Amygdala (tissue), 56 donors: ENCODE measurements at regions not wholly inside any gene's neighbourhood (a gene's known extent, or its start where the extent isn't known, plus 50 kb on each side); places are given as distances from the start of the nearest gene placed in this dataset.
A peak's percentile ranks its signal among the peaks of the same experiment; 100 is the strongest.

ENCODE experiments used
- DNase-seq, 56 donors: peaks; one replicate each; lab custom pipeline; 2025; lab: John Stamatoyannopoulos, UW

DNA sequence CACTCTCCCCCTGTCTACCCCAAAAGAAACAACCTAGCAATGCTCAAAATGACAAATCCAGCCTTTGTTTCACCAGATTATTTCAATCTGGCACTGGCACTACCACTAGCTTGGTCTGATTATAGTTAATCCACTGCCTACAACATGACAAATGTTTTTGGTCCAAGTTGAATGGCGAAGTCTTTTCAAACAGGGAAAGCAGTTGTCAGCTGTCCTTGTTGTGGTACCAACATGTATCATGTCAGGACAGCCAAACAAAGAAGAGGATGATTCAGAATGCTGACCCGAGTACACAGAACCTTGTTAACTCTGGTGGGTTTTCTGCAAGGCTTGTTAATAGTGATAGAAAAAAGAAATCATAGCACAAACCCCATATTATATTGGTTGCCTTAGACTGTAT, 160.8 kb upstream of the ANK2 start:
- DNase-seq: peak in 20 of 56 donors; percentile 11 to 81 (median 38)

DNA sequence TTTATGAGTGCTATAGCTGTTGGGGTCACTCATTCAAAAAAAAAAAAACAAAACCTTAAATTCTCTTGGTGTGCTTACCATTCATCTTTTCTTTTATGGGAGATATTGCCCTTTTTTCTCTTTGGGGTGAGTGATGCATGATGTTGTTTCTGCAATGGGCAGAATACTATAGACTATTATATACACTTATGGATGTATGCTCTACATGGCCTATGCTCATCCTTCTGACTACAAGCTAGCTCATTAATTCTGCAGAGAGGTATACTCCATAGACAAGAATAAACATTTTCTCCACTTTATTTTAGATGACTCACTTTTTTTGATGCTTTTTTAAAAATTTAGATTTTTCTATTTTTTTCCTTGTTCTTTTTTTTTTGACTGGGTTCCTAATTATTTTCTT, 160.3 kb upstream of the ANK2 start:
- peak in 1 of 56 donors; percentile 17 for DNase-seq

DNA sequence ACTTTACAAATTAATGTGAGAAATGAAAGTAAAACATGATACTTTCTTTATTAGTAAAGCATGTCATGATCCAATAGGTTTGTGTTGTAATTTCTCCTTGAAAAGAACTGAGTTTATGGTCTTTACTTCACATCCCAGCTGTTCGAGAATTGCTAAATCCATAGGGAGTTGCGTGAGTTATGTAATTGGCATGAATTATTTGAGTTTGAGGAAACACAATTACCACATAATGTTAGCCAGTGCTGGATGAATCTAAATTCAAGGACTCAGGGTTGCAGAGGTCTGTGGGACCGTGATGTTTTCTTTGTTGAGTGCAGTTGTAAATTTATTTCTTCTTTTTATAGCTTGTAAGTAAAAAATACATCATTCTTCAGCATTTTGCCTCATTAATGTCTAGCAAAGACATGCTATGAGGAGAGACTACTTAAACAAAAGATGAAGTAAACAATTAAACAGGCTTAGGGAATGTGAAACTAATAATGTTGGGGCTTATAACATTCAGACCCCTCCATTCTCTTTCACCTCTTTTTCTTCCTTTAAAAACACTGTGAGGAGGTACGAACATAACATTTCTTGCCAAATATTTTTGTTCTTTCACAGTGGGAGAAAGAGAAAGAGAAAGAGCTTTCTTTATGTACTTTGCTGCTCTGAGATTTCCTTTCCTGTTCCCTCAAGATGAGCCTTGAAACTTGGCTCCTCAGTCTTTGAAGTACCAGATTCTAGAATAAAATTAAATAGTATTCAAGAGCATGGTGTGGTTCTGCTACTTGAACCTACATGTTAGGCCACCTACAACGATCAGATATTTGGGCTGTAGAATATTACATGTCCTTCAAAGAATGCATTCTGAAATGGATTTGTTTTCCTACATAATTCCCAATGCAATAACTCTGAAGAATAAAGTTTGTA, 159.6 kb upstream of the ANK2 start:
- no peak for DNase-seq

DNA sequence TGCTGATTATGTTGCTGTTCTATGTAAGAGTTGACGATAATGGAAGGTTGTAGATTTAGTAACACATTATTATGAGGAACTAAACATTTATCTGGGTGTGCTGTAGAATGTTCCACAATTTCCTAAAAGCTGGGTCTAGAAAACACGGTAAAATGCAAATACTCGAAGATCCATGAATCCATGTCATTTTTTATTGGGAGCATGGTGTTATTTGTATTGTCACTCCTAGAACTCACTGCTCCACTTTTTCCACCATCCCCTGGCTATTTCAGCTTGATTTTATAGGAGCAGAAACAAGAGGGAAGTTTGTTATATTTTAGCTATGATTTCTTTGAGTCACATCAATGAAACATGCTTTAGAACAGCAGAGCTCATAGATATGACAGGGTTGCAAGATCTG, 155.0 kb upstream of the ANK2 start:
- no peak for DNase-seq

DNA sequence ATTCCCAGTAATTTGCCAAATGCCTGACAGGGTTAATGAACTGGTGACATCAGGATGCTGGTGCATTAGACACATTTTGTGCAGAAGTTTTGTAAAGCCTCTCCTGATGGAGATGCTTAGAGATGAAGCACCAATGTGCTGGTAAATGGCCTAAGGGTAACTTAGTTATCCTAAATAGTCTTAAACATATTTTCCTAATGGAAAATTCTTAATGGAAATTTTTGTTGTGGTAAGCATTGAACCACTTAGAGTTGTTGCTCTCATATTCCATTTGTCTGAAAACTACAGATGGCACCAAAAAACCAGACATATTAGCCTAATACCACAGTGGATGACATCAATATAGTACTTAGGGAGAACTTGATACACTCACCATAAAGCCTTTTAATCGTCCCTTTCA, 154.5 kb upstream of the ANK2 start:
- no peak for DNase-seq

DNA sequence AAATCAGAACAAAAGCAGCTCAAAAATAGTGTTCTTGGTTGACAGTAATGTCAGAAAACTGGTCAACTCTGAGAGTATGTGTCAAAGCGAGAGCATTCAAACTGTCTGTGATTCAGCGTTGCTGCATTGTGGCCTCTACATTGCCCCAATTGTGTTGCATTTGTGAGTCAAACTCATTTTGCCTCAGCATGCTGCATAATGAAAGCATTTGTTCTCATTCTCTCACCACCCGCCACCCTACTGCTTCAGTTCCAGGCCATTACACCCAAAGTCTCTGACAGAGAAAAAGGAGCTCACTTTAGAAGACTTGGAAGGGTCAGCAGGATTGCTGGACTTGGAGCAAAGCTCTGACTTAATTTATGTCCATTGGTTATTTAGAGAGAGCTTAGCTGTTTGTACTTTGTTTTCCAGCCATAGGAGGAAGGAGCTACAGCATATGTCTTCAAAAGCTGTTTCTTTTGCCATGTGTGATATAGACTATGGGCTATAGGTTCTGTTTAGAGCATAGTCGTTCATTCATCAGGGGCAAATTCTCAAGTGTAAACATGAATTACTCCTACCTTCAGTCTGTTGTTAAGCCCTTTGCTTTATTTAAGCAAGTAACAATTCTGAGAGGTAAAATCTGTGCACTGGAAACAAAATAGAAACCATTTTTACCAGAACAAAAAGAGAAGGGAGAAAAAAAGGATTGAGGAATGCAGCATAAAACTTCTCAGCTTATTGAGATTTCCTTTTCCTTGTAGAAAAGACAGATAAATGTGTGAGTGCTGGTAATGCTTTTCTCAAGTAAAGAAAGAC, 153.4 kb upstream of the ANK2 start:
- peak in 38 of 56 donors; percentile 13 to 84 (median 47) for DNase-seq

DNA sequence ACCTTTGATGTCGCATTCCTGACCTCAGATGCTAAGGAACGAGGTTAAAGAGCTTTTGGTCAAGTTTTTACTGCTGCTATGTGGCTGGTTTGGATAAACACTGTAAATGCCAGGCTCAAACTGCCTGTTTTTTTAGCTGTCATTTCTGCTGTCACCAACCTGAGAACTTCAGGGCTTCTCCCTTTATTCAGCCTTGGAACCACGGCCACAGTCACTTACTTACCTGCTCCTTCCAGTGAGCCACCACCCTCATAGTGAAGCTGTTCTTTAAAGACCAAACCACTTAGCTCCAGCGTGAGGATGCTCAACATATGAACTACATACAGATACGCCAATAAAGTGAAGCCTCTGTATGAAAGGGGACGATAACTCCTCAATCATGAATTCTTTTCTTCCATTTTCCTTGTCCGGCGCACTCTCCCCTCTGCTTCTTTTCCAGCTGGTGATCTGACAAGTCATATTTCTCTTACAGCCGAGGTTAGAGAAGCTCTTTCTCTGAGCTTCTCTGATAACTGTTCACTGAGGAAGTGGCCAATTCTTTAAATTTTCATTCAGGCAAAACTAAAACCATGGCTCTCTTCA, 152.8 kb upstream of the ANK2 start:
- peak in 2 of 56 donors; percentile 11 to 20 for DNase-seq

DNA sequence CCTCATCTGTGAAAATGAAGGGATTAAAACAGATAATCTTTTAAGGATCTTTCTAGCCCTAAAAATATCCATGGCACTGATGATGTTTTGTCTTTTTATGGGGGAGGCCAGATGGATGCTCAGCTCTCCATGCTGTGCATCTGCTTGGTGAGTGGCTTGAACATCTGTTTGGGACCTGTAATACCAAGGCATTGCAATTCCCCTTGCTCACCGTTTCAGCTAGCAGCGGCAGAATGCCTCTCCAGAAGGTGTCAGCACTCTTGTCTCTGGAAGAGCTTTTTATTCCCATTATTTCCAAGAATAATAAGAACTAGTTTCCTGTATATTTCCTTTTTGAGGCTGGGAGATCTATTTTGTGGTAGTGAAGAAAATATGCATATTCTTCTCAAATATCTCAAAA, 151.9 kb upstream of the ANK2 start:
- peak in 1 of 56 donors; percentile 10 for DNase-seq

DNA sequence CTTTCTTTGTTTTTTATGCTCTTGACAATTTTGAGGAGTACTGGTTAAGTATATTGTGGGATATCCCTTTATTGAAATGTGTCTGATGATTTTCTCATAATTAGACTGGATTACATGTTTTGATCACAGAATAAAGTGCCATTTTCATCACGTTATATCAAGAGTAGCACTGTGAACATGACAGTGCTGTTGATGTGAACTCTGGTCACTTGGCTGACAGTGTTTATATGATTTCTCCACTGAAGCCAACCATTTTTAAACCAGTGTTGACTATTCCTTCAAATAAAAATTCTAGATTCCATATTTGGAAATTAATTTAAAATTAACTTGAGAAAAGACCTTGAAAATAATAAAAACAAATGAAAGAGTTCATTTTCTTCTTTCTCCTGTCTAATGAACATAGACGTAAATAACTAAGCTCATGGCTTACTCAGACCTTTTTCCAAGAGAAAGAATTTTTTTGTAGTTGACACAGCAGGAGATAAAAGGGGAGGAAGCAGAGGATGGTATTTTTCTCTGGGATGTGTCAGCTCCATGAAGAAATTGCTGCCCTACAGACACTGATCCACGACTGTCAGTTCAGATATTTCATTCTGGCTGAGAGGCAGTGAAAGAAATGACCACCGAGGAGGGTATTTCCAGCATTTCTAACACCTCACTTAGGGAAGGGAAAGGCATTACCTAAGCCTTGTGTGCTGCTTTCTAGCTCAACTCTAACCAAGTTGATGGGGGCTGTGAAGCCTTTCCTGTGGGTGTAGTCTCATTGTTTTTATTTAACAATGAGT, 150.9 kb upstream of the ANK2 start:
- no peak for DNase-seq

DNA sequence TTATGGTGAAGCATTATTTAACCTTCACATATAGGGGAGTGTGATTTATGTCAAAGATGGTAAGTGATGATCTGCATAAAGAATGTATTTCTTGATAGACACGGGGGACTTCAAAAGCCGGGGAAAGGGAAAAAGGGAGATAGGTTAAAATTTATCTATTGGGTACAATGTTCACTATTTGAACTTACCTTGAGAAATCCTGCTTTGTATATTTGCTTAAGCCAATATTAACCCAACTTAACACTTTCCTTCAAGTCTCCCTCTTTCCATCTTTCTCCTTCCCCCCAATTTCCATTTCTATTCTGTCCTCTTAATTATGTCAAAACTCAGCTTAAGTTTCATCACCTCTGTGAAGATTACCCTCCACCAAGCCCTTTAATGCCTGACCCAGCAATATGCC, 149.0 kb upstream of the ANK2 start:
- no peak for DNase-seq

DNA sequence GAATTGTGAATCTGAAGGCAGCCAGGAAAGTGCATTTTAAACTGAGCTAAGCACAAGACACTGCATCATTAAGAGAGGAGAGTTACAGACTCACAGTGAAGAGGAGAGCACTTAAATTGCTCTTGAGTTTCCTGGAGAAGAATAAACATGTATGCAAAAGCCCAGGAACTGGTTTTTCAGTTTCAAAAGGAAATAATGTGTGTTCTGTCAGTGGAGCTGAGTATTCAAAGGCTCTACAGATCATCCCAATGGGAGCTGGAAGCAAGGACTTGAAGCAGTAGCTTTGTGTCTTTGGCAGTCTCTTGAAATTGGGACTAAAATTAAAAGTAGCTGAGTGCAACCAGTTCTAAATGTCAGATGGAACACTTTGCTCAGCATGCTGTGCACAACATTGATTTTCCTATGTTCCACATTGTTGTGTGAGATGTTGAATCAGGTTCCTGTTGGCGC, 147.5 kb upstream of the ANK2 start:
- peak in 4 of 56 donors; percentile 19 to 20 (median 20) for DNase-seq

DNA sequence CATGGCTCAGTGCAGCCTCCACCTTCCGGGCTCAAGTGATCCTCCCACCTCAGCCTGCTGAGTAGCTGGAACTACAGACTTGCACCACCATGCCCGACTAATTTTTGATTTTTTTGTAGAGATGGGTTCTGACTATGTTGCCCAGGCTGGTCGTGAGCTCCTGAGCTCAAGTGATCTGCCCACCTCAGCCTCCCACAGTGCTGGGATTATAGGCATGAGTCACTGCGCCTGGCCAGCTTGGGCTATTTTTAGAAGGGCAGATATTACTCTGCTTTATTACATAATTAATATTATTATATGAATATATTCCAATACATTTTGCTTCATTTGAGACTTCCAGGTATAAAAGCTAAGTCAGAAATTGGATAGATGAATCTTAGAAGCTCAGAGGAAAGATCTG, 143.7 kb upstream of the ANK2 start:
- no peak for DNase-seq

DNA sequence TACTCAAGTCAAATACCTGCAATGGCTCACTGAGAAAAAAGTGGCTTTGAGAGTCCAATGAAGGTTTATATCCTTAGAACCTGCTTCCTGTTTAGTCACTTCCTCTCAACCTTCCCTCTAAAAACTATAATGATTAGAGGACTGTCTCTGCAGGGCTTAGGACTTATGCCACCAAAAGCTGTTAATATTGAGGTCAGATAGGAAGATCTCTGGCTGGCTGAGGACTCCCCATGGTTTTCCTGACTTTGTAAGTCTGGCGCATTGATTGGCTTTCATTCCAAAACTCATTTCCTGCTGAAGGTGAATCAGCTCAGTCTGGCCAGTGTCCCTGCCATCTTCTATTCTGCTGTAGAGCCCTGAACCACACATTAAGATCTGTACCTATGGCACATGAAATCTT, 140.9 kb upstream of the ANK2 start:
- no peak for DNase-seq

DNA sequence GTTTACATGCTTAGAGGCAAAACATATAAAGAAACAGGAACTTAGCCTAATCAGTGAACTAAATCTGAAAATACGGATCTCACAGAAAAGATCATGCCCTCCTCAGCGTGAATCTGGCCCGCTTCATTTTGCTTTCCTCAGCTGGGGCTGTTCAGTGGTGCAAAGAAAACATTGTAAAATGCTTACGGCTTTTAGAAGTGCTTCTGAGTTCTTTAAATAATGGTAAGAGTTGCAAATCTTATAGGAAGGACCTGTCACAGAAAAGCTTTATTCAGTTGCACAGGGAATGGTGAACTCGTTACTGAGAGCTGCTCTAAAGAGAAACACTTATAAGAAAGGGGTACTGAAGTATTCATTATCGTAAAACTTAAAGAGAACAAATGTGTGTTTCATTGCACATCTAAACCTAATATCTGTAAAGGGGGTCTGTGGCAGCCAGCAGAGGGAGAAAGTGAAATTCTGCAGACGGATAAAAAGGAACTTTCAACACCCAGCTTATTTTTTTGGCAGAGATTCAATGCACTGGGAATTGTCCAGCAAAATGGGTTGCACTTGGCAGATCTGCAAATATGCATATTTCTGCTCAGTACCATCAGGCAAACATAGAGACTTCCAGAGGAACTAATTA, 139.2 kb upstream of the ANK2 start:
- peak in 19 of 56 donors; percentile 10 to 66 (median 29) for DNase-seq

DNA sequence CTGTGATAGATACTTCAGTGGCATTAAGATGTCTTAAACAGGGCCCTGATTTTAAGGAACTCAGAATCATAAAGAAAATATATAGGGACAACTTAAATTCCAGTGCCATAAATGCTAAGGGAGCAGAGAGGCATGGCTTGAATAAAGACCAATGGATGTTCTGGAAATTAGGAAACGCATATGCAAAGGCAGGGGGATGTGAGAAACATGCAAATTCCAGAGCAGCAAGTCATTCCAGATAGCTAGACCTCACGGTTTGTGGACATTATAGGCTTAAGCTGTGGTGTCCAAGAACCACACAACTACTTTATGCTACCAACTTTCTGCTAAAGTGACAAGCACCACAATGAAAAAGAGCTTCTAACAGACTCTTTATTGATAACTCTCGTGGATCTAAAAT, 132.6 kb upstream of the ANK2 start:
- DNase-seq: no peak

DNA sequence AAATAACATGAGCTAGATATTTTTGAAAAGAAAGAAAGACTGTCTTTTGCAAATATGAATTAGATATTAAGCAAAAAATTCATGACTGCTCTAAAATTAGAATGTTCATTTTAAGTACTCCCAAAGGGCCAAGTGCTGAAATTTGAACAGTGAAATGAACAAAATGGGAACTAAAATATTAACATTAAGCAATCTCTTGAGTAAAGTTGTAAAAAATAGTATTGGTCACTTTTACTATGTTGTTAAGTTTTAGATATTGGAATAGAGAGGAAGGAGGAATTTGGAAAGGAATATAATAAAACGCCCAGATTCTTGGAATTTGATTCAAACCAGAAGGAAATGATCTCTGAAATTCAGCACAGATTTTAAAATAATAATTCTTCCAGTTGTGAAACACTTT, 125.9 kb upstream of the ANK2 start:
- DNase-seq: no peak

DNA sequence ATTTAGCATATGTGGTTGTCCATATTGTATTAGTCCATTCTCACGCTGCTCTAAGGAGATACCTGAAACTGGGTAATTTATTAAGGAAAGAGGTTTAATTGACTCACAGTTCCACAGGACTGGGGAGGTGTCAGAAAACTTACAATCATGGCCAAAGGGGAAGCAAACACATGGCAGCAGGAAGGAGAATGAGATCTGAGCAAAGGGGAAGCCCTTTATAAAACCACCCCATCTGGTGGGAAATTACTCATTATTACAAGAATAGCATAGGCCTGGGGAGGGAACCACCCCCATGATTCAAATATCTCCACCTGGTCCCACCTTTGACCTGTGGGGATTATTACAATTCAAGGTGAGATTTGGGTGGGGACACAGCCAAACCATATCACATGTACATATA, 122.6 kb upstream of the ANK2 start:
- DNase-seq: no peak

DNA sequence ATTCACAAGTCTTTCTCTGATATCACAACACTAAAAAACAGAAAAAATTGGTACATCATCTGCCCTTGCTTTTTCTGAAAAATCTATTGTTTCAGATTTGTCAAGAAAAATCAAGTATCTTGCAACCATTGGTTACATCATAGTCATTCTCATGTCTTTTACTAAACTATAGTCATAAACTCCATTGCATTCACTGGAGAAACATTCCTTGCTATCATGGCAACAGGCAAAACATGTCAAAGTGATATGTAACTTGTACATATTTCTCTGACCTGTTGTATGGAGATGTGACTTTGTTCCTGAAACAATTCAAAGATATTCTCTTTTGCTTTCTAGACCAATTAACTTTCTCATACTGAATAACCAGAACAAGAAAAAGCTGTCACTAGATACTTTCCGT, 121.9 kb upstream of the ANK2 start:
- DNase-seq: no peak

DNA sequence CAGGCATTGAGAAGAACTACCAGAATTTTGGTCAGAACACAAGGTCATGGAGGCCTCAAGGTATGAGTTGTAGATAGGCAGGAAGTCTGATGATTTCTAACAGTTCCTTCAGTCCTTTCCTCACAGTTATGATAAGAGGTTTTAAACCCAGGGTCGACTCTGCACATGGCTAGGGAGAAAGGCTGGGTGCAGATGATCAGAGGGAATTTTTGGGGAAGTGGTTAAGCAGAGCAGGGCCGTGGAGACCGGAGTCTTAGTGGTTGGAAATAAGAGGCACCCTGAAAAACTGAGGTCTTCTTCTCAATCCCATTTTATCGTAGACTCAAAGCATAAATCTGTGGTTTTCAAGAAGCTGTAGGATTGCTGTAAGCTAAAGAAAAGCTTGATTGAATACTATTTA, 118.5 kb upstream of the ANK2 start:
- no peak for DNase-seq

DNA sequence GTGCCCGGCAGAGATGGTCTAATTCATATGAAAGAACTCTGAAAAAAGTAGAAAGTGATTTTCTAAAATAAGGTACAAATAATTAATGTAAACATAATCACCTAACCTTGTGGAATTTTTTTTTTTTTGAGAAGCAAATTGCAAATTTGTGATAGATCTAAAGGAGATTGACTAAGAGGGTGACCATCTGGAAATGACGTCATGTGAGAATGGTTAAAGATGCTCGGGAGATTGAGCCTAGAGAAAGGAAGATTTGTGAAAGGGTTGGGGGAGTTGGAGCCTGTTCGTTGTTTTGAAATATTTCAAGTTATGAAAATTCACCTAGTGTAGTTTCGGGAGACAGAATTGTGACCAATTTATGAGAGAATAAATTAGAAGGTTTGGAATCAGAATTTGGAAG, 115.7 kb upstream of the ANK2 start:
- DNase-seq: no peak
